Ascending aorta (tissue), 2 donors: ENCODE measurements at regions not wholly inside any gene's neighbourhood (a gene's known extent, or its start where the extent isn't known, plus 50 kb on each side); places are given as distances from the start of the nearest gene placed in this dataset.

Experiments
- DNase-seq, 2 donors: peaks; one replicate each; pipeline ENCODE4 v3.0.0-alpha.2; 2019; ENCODE audit warnings: low spot score in 2 of 2
- H3K27ac ChIP-seq, 2 donors: fragments of 200-600 bp; sonication (generic); one replicate each; pipeline ENCODE4 v1.5.1; 2016 to 2017; ENCODE audit warnings: mild to moderate bottlenecking in 1 of 2
- H3K27me3 ChIP-seq: fragments of 200-600 bp; sonication (generic); one replicate; pipeline ENCODE4 v1.5.1; 2017
- H3K36me3 ChIP-seq, 2 donors: fragments of 200-600 bp; sonication (generic); one replicate each; pipeline ENCODE4 v1.5.1; 2016
- H3K4me1 ChIP-seq, 2 donors: fragments of 200-600 bp; sonication (generic); one replicate each; pipeline ENCODE4 v1.5.1; 2016 to 2017; ENCODE audit warnings: mild to moderate bottlenecking in 1 of 2
- H3K4me3 ChIP-seq, 2 donors: fragments of 200-600 bp; sonication (generic); one replicate each; pipeline ENCODE4 v1.5.1; 2016 to 2017; ENCODE audit warnings: mild to moderate bottlenecking in 1 of 2
- H3K9me3 ChIP-seq, 2 donors: fragments of 200-600 bp; sonication (generic); one replicate each; pipeline ENCODE4 v1.5.1; 2016
- CTCF ChIP-seq, 3 experiments: fragments of 200-600 bp in 2 of 3; fragments of 450-650 bp in 1 of 3; sonication (generic) in 2 of 3; IDR thresholded peaks; one replicate each; pipeline ENCODE4 v1.5.1; 2016 to 2019; ENCODE audit warnings: antibody characterized with exemption in 3 of 3, mild to moderate bottlenecking in 1 of 3, moderate library complexity in 1 of 3
- intact Hi-C: fragments of 100-400 bp; cut with DNase I; formaldehyde crosslinking; loops from one replicate; pipeline ENCODE4 v1.15.1; 2023

GRCh38 chr21:31398574-31398973 lies 54.5 kb upstream of the TIAM1 start:
- intact Hi-C loops = no loop called here
- Histone ChIP-seq H3K4me1 (no peaks in the 10 kb centered on the region), H3K9me3 (no peaks in the 10 kb centered on the region), H3K36me3 (no peaks in the 10 kb centered on the region), H3K27me3 (no peaks in the 10 kb centered on the region), H3K4me3 (no peak overlapping the region), H3K27ac (no peak overlapping the region)
- DNase-seq = no peak
- no peak for TF ChIP-seq CTCF (IDR thresholded peaks at IDR 0.05)

GRCh38 chr21:31397939-31398338 lies 53.9 kb upstream of the TIAM1 start:
- intact Hi-C loops = no loop called here
- no peaks in the 10 kb centered on the region for H3K9me3 ChIP-seq
- H3K4me3 ChIP-seq = no peak overlapping the region
- H3K4me1 ChIP-seq = no peaks in the 10 kb centered on the region
- TF ChIP-seq CTCF (IDR thresholded peaks at IDR 0.05) = no peak
- H3K27me3 ChIP-seq = no peaks in the 10 kb centered on the region
- H3K27ac ChIP-seq = no peak overlapping the region
- no peaks in the 10 kb centered on the region for H3K36me3 ChIP-seq
- DNase-seq = no peak

GRCh38 chr21:31397515-31397926 lies 53.5 kb upstream of the TIAM1 start:
- DNase-seq = no peak
- Histone ChIP-seq H3K36me3 (no peaks in the 10 kb centered on the region), H3K4me3 (no peak overlapping the region), H3K9me3 (no peaks in the 10 kb centered on the region), H3K4me1 (no peaks in the 10 kb centered on the region), H3K27me3 (no peaks in the 10 kb centered on the region), H3K27ac (no peak overlapping the region)
- no peak for TF ChIP-seq CTCF (IDR thresholded peaks at IDR 0.05)
- intact Hi-C loops = no loop called here

- no peaks in the 10 kb centered on the region for H3K4me1 ChIP-seq
- intact Hi-C loops = no loop called here
- no peak overlapping the region for H3K27ac ChIP-seq
- no peaks in the 10 kb centered on the region for H3K27me3 ChIP-seq
- DNase-seq = no peak
- no peak for TF ChIP-seq CTCF (IDR thresholded peaks at IDR 0.05)
- no peaks in the 10 kb centered on the region for H3K9me3 ChIP-seq
- H3K4me3 ChIP-seq = no peak overlapping the region
- H3K36me3 ChIP-seq = no peaks in the 10 kb centered on the region
Measured at GRCh38 chr21:31397030-31397429, 53.0 kb upstream of the TIAM1 start.

GRCh38 chr21:31396399-31396798 lies 52.3 kb upstream of the TIAM1 start:
- TF ChIP-seq CTCF (IDR thresholded peaks at IDR 0.05) = no peak
- Histone ChIP-seq H3K9me3 (no peaks in the 10 kb centered on the region), H3K36me3 (no peaks in the 10 kb centered on the region), H3K27ac (no peak overlapping the region), H3K27me3 (no peaks in the 10 kb centered on the region), H3K4me3 (no peak overlapping the region), H3K4me1 (no peaks in the 10 kb centered on the region)
- no peak for DNase-seq
- intact Hi-C loops = no loop called here

- DNase-seq = no peak
- H3K4me1 ChIP-seq = no peaks in the 10 kb centered on the region
- no peaks in the 10 kb centered on the region for H3K9me3 ChIP-seq
- H3K27ac ChIP-seq = no peak overlapping the region
- no peak for TF ChIP-seq CTCF (IDR thresholded peaks at IDR 0.05)
- no peaks in the 10 kb centered on the region for H3K27me3 ChIP-seq
- H3K36me3 ChIP-seq = no peaks in the 10 kb centered on the region
- no peak overlapping the region for H3K4me3 ChIP-seq
- intact Hi-C loops = no loop called here
Measured at GRCh38 chr21:31395791-31396190, 51.7 kb upstream of the TIAM1 start.
